ENCODE measurements at regions not wholly inside any gene's neighbourhood (a gene's known extent, or its start where the extent isn't known, plus 50 kb on each side); places are given as distances from the start of the nearest gene placed in this dataset.
"Not testable (repeated sequence)": the region's sequence is repeated elsewhere in the genome, so short reads cannot be mapped to it uniquely, and the experiment has no call there.

DNA sequence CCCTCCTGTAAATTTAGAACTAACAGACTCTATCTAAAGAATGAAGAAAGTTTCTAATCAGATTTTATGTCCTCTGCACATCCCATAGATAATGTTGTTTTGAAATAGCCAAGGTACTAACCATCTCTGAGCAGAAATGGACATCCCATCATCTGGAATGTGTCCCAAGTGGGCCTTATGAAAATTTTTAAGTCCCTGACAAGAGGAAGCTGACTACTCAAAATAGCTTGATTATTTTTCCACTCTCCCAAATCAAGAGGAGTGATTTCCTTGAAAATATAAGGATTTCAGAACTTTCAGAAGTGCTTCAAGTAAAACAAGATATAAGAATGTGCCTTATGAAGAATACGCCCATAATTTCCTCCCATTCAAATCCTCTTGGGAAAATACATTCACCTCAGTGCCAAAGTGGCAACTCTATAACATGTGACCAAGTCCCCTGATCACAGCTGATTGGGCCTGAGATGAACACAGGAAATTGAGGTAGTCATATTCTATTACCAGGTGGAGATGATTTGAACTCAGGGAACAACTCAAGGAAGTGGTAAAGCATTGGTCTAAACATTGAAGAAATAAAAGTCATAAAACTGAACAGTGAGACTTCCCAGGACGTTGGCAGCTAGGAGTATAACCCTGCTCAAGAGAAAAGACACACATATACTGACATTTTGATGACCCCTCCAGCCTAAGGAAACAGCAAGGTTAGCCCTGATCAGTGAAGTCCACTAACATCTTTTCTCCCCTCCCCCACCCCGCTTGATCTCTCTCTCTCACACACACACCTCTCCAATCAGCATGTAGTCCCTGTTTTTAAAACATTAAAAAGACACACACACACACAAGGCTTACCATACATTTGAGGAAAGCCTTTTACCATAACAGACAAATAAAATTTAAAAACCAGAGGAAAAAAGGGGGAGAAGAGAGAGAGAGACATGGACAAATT is 70.8 kb upstream of the TEAD1 start:
- DNase-seq: no peak
- 60 to 87% (median 77%) methylated on average over 3 of the region's 3 CpGs for WGBS, 3 donors
- Histone ChIP-seq H3K27me3 (no peaks in the 10 kb centered on the region), H3K4me1 (ENCODE audit: insufficient read depth) (no peaks in the 10 kb centered on the region), H3K9me3 (no peaks in the 10 kb centered on the region), H3K36me3 (no peaks in the 10 kb centered on the region), H3K27ac (no peak overlapping the region), H3K4me3 (no peak overlapping the region)
- intact Hi-C loops (cut with DNase I): loop anchor here in 1 of 4 donors (10.0 kb wide), 1 partner anchor 959 kb away; no protein-coding TSS in a partner anchor
- TF ChIP-seq POLR2A (IDR thresholded peaks at IDR 0.05): no peak
- no peak for TF ChIP-seq EP300 (IDR thresholded peaks at IDR 0.05)
- TF ChIP-seq, protein P1, sequence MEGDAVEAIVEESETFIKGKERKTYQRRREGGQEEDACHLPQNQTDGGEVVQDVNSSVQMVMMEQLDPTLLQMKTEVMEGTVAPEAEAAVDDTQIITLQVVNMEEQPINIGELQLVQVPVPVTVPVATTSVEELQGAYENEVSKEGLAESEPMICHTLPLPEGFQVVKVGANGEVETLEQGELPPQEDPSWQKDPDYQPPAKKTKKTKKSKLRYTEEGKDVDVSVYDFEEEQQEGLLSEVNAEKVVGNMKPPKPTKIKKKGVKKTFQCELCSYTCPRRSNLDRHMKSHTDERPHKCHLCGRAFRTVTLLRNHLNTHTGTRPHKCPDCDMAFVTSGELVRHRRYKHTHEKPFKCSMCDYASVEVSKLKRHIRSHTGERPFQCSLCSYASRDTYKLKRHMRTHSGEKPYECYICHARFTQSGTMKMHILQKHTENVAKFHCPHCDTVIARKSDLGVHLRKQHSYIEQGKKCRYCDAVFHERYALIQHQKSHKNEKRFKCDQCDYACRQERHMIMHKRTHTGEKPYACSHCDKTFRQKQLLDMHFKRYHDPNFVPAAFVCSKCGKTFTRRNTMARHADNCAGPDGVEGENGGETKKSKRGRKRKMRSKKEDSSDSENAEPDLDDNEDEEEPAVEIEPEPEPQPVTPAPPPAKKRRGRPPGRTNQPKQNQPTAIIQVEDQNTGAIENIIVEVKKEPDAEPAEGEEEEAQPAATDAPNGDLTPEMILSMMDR (IDR thresholded peaks at IDR 0.05): no peak

DNA sequence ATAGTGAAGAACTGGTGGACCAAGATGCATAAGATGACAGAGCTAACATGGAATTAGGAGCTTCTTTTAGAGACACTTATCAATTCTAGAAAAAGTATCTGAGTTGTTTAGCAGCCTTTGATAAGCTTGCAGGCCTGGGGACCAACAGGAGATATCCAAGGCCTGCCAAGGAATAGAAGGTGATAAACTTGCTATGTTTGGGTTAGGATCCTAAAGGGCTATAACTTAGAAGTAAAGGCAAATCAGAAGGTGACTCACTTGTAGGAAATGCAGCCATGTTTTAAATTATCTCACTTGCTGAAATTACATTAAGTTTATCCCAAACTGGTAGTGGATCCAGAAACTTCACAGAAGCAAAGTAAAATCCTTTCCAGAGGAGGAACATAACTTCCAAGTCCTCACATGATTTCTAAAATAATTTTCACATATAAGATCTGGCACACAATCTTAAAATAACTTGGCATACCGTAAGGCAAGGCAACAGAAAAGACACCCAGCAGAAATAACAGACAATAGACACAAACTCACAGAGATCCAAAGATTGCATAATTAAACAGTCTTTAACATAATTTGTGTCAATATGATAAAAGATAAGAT is 69.6 kb upstream of the TEAD1 start:
- H3K27me3 ChIP-seq: no peaks in the 10 kb centered on the region
- H3K9me3 ChIP-seq: no peaks in the 10 kb centered on the region
- no peak overlapping the region for H3K27ac ChIP-seq
- intact Hi-C loops (cut with DNase I): loop anchor here in 1 of 4 donors (10.0 kb wide), 1 partner anchor 960 kb away; no protein-coding TSS in a partner anchor
- TF ChIP-seq POLR2A (IDR thresholded peaks at IDR 0.05) (no peak), EP300 (IDR thresholded peaks at IDR 0.05) (no peak)
- TF ChIP-seq, protein P1 (IDR thresholded peaks at IDR 0.05): no peak
- WGBS, 3 donors: 55 to 79% (median 72%) methylated on average over 1 of the region's 1 CpG
- H3K4me1 ChIP-seq (ENCODE audit: insufficient read depth): no peaks in the 10 kb centered on the region
- no peak for DNase-seq
- H3K36me3 ChIP-seq: no peaks in the 10 kb centered on the region
- H3K4me3 ChIP-seq: no peak overlapping the region

DNA sequence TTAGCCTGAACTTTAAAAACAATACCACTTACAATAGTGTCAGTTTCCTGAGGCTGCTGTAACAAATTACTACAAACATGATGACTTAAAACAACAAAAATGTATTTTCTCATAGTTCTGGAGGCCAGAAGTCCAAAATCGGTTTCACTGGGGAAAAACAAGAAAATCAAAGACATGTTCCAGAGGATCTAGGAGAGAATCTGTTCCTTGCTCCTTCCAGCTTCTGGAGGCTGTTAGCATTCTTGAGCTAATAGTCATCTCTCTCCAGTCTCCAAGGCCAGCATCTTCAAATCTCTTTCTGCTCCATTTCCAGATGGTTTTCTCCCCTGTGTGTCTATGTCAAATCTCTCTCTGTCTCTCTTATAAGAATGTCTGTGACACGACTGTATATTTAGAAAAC is 67.6 kb upstream of the TEAD1 start:
- intact Hi-C loops (cut with DNase I): loop anchor here in 1 of 4 donors (10.0 kb wide), 1 partner anchor 962 kb away; no protein-coding TSS in a partner anchor
- no peak for DNase-seq
- no peaks in the 10 kb centered on the region for H3K4me1 ChIP-seq (ENCODE audit: insufficient read depth)
- H3K27ac ChIP-seq: no peak overlapping the region
- no peaks in the 10 kb centered on the region for H3K27me3 ChIP-seq
- no peak overlapping the region for H3K4me3 ChIP-seq
- no peaks in the 10 kb centered on the region for H3K9me3 ChIP-seq
- no peak for TF ChIP-seq EP300 (IDR thresholded peaks at IDR 0.05)
- TF ChIP-seq, protein P1 (IDR thresholded peaks at IDR 0.05): no peak
- TF ChIP-seq POLR2A (IDR thresholded peaks at IDR 0.05): no peak
- no peaks in the 10 kb centered on the region for H3K36me3 ChIP-seq
- WGBS, 3 donors: 24 to 46% (median 32%) methylated on average over 2 of the region's 2 CpGs

DNA sequence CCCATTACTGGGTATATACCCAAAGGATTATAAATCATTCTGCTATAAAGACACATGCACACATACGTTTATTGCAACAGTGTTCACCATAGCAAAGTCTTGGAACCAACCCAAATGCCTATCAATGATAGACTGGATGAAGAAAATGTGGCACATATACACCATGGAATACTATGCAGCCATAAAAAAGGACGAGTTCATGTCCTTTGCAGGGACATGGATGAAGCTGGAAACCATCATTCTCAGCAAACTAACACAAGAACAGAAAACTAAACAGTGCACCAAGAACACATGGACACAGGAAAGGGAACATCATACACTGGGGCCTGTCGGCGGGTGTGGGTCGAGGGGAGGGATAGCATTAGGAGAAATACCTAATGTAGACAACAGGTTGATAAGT is 65.5 kb upstream of the TEAD1 start:
- not testable (repeated sequence) for H3K9me3 ChIP-seq; H3K27ac ChIP-seq; H3K36me3 ChIP-seq; H3K4me3 ChIP-seq; H3K27me3 ChIP-seq; H3K4me1 ChIP-seq (ENCODE audit: insufficient read depth); DNase-seq
- intact Hi-C loops (cut with DNase I): loop anchor here in 1 of 4 donors (10.0 kb wide), 1 partner anchor 964 kb away; no protein-coding TSS in a partner anchor
- WGBS, 3 donors: 67 to 81% (median 78%) methylated on average over 5 of the region's 5 CpGs

DNA sequence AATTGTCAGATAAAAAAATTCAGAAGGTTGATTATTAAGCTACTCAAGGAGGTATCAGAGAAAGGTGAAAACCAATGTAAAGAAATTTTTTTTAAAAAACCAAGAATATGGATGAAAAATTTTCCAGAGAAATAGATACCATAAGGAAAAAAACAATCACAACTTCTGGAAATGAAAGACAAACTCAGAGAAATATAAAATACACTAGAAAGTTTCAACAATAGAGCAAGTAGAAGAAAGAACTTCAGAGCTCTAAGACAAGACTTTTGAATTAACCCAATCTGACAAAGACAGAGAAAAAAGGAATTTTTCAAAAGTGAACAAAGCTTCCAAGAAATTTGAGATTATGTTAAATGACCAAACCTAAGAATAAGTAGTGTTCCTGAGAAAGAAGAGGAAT is 62.9 kb upstream of the TEAD1 start:
- no peak overlapping the region for H3K4me3 ChIP-seq
- no peaks in the 10 kb centered on the region for H3K4me1 ChIP-seq (ENCODE audit: insufficient read depth)
- DNase-seq: no peak
- no peaks in the 10 kb centered on the region for H3K36me3 ChIP-seq
- H3K27ac ChIP-seq: no peak overlapping the region
- no peaks in the 10 kb centered on the region for H3K27me3 ChIP-seq
- no peaks in the 10 kb centered on the region for H3K9me3 ChIP-seq
- TF ChIP-seq EP300 (IDR thresholded peaks at IDR 0.05) (no peak), POLR2A (IDR thresholded peaks at IDR 0.05) (no peak)
- TF ChIP-seq, protein P1 (IDR thresholded peaks at IDR 0.05): no peak
- intact Hi-C loops (cut with DNase I): no loop called here

All from ovary (tissue), 7 donors.